ENCODE measurements at regions not wholly inside any gene's neighbourhood (a gene's known extent, or its start where the extent isn't known, plus 50 kb on each side); places are given as distances from the start of the nearest gene placed in this dataset.

- DNase-seq (ENCODE audit: low read depth), result no peak
- no peak overlapping the region for H3K4me3 ChIP-seq (ENCODE audit: low read depth, low read length)
- TF ChIP-seq CTCF (IDR thresholded peaks at IDR 0.05; ENCODE audit: control insufficient read depth, extremely low read depth, insufficient read depth), result no peak
These were observed 136.3 kb downstream of the PALM2AKAP2 start for GRCh38 chr9:109916316-109916715.

- no peak for TF ChIP-seq CTCF (IDR thresholded peaks at IDR 0.05; ENCODE audit: control insufficient read depth, extremely low read depth, insufficient read depth)
- no peak for DNase-seq (ENCODE audit: low read depth)
- H3K4me3 ChIP-seq (ENCODE audit: low read depth, low read length), result no peak overlapping the region
These were observed 138.6 kb downstream of the PALM2AKAP2 start for GRCh38 chr9:109918339-109919163.

- DNase-seq (ENCODE audit: low read depth), result no peak
- no peak for TF ChIP-seq CTCF (IDR thresholded peaks at IDR 0.05; ENCODE audit: control insufficient read depth, extremely low read depth, insufficient read depth)
- H3K4me3 ChIP-seq (ENCODE audit: low read depth, low read length), result no peak overlapping the region
These were observed 139.9 kb downstream of the PALM2AKAP2 start for GRCh38 chr9:109919736-109920408.

GRCh38 chr9:109922617-109923470 lies 142.8 kb downstream of the PALM2AKAP2 start:
- no peak for DNase-seq (ENCODE audit: low read depth)
- H3K4me3 ChIP-seq (ENCODE audit: low read depth, low read length), result no peak overlapping the region
- TF ChIP-seq CTCF (IDR thresholded peaks at IDR 0.05; ENCODE audit: control insufficient read depth, extremely low read depth, insufficient read depth), result no peak

GRCh38 chr9:109923471-109923760 lies 143.4 kb downstream of the PALM2AKAP2 start:
- peak; percentile 26; the same call in 1 of the 2 replicates for TF ChIP-seq CTCF (IDR thresholded peaks at IDR 0.05; ENCODE audit: control insufficient read depth, extremely low read depth, insufficient read depth)
- no peak overlapping the region; the same call in 1 of the 2 replicates for H3K4me3 ChIP-seq (ENCODE audit: low read depth, low read length)
- peak; percentile 93 for DNase-seq (ENCODE audit: low read depth)

- no peak for DNase-seq (ENCODE audit: low read depth)
- no peak for TF ChIP-seq CTCF (IDR thresholded peaks at IDR 0.05; ENCODE audit: control insufficient read depth, extremely low read depth, insufficient read depth)
- H3K4me3 ChIP-seq (ENCODE audit: low read depth, low read length), result no peak overlapping the region
These were observed 143.8 kb downstream of the PALM2AKAP2 start for GRCh38 chr9:109923806-109924205.

All from LNCaP clone FGC (cell line).